Body of pancreas (tissue), 4 donors: ENCODE measurements at regions not wholly inside any gene's neighbourhood (a gene's known extent, or its start where the extent isn't known, plus 50 kb on each side); places are given as distances from the start of the nearest gene placed in this dataset.

Experiments
- ATAC-seq: fragments of 150-250 bp; one replicate; pipeline ENCODE4 v1.9.1; 2016
- DNase-seq, 4 donors: peaks; one replicate each; pipeline ENCODE4 v3.0.0-alpha.2; 2019
- H3K27ac ChIP-seq, 4 donors: fragments of 200-600 bp; sonication (generic); 1 replicate in 3 of 4; 2 replicates in 1 of 4; pipeline versions ENCODE4 v1.5.1 to v1.6.1; 2016 to 2019; ENCODE audit warnings: mild to moderate bottlenecking in 1 of 4, mixed read lengths in 1 of 4, moderate library complexity in 1 of 4
- H3K27me3 ChIP-seq, 2 donors: fragments of 200-600 bp; sonication (generic); one replicate each; pipeline ENCODE4 v1.6.0; 2016; ENCODE audit warnings: mild to moderate bottlenecking in 1 of 2
- H3K36me3 ChIP-seq, 2 donors: fragments of 200-600 bp; sonication (generic); replicated peaks in 1 of 2; 2 replicates each; pipeline ENCODE4 v1.5.1; 2016; ENCODE audit warnings: low read depth in 2 of 2; ENCODE audit not compliant: insufficient read depth in 1 of 2
- H3K4me1 ChIP-seq: fragments of 200-600 bp; sonication (generic); one replicate; pipeline ENCODE4 v1.6.0; 2016
- H3K4me3 ChIP-seq, 2 donors: fragments of 200-600 bp; sonication (generic); 1 replicate in 1 of 2; 2 replicates in 1 of 2; pipeline ENCODE4 v1.5.1; 2016 to 2019
- H3K9me3 ChIP-seq, 3 donors: fragments of 200-600 bp; sonication (generic); 1 replicate in 2 of 3; 2 replicates in 1 of 3; pipeline ENCODE4 v1.5.1; 2016
- POLR2A ChIP-seq, 3 donors: fragments of 450-650 bp; IDR thresholded peaks; one replicate each; pipeline ENCODE4 v1.6.1; 2016; ENCODE audit warnings: antibody characterized with exemption in 3 of 3, mild to moderate bottlenecking in 2 of 3
- WGBS, 2 donors: methylation state at CpG; one replicate each; pipeline ENCODE4 v1.1.5; 2017; 5-methylcytosine and 5-hydroxymethylcytosine counted together
- intact Hi-C: fragments of 100-400 bp; cut with DNase I; formaldehyde crosslinking; loops from one replicate; pipeline ENCODE4 v1.15.1; 2023
- TF ChIP-seq, protein P1 (sequence below), 7 experiments: fragments of 450-650 bp in 4 of 7; fragments of 200-600 bp in 3 of 7; sonication (generic) in 3 of 7; IDR thresholded peaks; one replicate each; pipeline ENCODE4 v1.5.1; 2016 to 2019; ENCODE audit warnings: antibody characterized with exemption in 7 of 7

DNA sequence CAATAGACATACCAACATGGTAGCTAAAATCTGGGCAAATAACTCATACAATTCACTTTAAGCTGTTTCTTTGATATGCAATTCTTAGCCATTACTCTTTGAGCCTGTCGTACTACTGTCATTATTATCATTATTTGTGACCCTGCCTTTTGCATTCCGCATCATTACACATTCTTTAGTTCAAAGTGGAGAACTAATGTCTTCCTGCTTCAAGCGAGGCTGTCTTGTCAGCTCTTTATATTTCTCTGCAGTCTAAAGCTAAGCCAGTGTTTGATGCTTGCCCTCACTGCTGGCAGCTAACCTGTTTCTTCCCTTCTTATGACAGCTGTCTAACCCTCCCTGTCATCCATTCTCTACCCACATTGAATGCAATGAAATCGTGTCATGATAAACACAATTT is 186.8 kb downstream of the FAT4 start:
- TF ChIP-seq, protein P1, sequence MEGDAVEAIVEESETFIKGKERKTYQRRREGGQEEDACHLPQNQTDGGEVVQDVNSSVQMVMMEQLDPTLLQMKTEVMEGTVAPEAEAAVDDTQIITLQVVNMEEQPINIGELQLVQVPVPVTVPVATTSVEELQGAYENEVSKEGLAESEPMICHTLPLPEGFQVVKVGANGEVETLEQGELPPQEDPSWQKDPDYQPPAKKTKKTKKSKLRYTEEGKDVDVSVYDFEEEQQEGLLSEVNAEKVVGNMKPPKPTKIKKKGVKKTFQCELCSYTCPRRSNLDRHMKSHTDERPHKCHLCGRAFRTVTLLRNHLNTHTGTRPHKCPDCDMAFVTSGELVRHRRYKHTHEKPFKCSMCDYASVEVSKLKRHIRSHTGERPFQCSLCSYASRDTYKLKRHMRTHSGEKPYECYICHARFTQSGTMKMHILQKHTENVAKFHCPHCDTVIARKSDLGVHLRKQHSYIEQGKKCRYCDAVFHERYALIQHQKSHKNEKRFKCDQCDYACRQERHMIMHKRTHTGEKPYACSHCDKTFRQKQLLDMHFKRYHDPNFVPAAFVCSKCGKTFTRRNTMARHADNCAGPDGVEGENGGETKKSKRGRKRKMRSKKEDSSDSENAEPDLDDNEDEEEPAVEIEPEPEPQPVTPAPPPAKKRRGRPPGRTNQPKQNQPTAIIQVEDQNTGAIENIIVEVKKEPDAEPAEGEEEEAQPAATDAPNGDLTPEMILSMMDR (IDR thresholded peaks at IDR 0.05) = no peak
- no peak for TF ChIP-seq POLR2A (IDR thresholded peaks at IDR 0.05)
- DNase-seq = no peak
- no peak overlapping the region for H3K27ac ChIP-seq
- H3K27me3 ChIP-seq = no peaks in the 10 kb centered on the region
- no peak for ATAC-seq
- H3K9me3 ChIP-seq = no peaks in the 10 kb centered on the region
- intact Hi-C loops = no loop called here
- no peaks in the 10 kb centered on the region for H3K36me3 ChIP-seq
- no peaks in the 10 kb centered on the region for H3K4me1 ChIP-seq
- WGBS, 2 donors = 51 to 53% methylated on average over 4 of the region's 4 CpGs
- H3K4me3 ChIP-seq = no peak overlapping the region

- no peak overlapping the region for H3K4me3 ChIP-seq
- ATAC-seq (no peak), DNase-seq (no peak)
- intact Hi-C loops = no loop called here
- no peak for TF ChIP-seq POLR2A (IDR thresholded peaks at IDR 0.05)
- TF ChIP-seq, protein P1 (IDR thresholded peaks at IDR 0.05) = no peak
- WGBS, 2 donors = 57 to 62% methylated on average over 4 of the region's 4 CpGs
- no peaks in the 10 kb centered on the region for H3K27me3 ChIP-seq
- no peaks in the 10 kb centered on the region for H3K36me3 ChIP-seq
- H3K9me3 ChIP-seq = no peaks in the 10 kb centered on the region
- H3K27ac ChIP-seq = no peak overlapping the region
- H3K4me1 ChIP-seq = no peaks in the 10 kb centered on the region
Measured at GRCh38 chr4:125505621-125506020, 190.9 kb downstream of the FAT4 start.

GRCh38 chr4:125507141-125507540 is 192.4 kb downstream of the FAT4 start:
- H3K9me3 ChIP-seq = no peaks in the 10 kb centered on the region
- ATAC-seq (no peak), DNase-seq (no peak)
- H3K27ac ChIP-seq = no peak overlapping the region
- no peak overlapping the region for H3K4me3 ChIP-seq
- H3K36me3 ChIP-seq = no peaks in the 10 kb centered on the region
- H3K4me1 ChIP-seq = no peaks in the 10 kb centered on the region
- no peaks in the 10 kb centered on the region for H3K27me3 ChIP-seq
- intact Hi-C loops = no loop called here
- TF ChIP-seq, protein P1 (IDR thresholded peaks at IDR 0.05) = no peak
- no peak for TF ChIP-seq POLR2A (IDR thresholded peaks at IDR 0.05)

DNA sequence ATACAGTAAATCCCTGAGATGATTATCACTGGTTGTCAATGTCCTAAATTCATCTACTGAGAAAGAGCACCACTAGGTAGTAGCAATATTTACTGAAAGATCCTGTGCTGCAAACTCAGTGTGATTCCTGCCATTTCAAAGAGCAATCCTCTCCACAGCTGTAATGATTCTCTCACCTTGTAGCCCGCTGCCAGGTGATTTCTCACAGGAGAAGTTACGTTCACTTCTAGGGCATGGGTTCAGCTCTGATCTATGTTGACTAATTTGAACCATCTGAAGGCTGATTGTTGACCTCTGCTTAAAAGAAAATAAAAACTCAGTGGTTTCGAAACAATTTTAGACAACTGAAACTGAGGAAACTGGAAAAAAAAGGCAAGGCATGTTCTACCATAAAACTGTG is 197.0 kb downstream of the FAT4 start:
- no peaks in the 10 kb centered on the region for H3K36me3 ChIP-seq
- H3K9me3 ChIP-seq = no peaks in the 10 kb centered on the region
- no peak overlapping the region for H3K4me3 ChIP-seq
- H3K27me3 ChIP-seq = no peaks in the 10 kb centered on the region
- H3K27ac ChIP-seq = no peak overlapping the region
- 46 to 61% methylated on average over 3 of the region's 3 CpGs for WGBS, 2 donors
- ATAC-seq (no peak), DNase-seq (no peak)
- TF ChIP-seq POLR2A (IDR thresholded peaks at IDR 0.05) = no peak
- TF ChIP-seq, protein P1 (IDR thresholded peaks at IDR 0.05) = no peak
- no peaks in the 10 kb centered on the region for H3K4me1 ChIP-seq
- intact Hi-C loops = no loop called here

- no peak for DNase-seq
- intact Hi-C loops = no loop called here
- Histone ChIP-seq H3K27ac (no peak overlapping the region), H3K27me3 (no peaks in the 10 kb centered on the region), H3K4me3 (no peak overlapping the region), H3K36me3 (no peaks in the 10 kb centered on the region), H3K9me3 (no peaks in the 10 kb centered on the region), H3K4me1 (peaks cover 8% of the 10 kb centered on the region)
- no peak for ATAC-seq
- whole genome bisulfite sequencing, 2 donors = 24 to 53% methylated on average over 1 of the region's 1 CpG
- no peak for TF ChIP-seq POLR2A (IDR thresholded peaks at IDR 0.05)
- TF ChIP-seq, protein P1 (IDR thresholded peaks at IDR 0.05) = no peak
Measured at GRCh38 chr4:125515016-125515415, 200.3 kb downstream of the FAT4 start.
